Right lobe of liver (tissue), 4 donors: ENCODE measurements at regions not wholly inside any gene's neighbourhood (a gene's known extent, or its start where the extent isn't known, plus 50 kb on each side); places are given as distances from the start of the nearest gene placed in this dataset.

ENCODE experiments used
- POLR2A ChIP-seq: fragments of 450-650 bp; IDR thresholded peaks from one replicate; pipeline ENCODE4 v1.6.1; 2017; ENCODE audit warnings: antibody characterized with exemption, mild to moderate bottlenecking
- TF ChIP-seq, protein P1 (sequence below), 4 donors: fragments of 200-600 bp in 3 of 4; fragments of 450-650 bp in 1 of 4; IDR thresholded peaks; one replicate each; pipeline versions ENCODE4 v1.5.1 to v1.8.0; 2016 to 2022; ENCODE audit warnings: antibody characterized with exemption in 4 of 4, mild to moderate bottlenecking in 2 of 4
- donor health status: DM: no; HTN: no; CAD: no.
- donor health status: DM: no; HTN: no; CAD: no.
- donor health status: DM: no; HTN: yes; CAD: no.

DNA sequence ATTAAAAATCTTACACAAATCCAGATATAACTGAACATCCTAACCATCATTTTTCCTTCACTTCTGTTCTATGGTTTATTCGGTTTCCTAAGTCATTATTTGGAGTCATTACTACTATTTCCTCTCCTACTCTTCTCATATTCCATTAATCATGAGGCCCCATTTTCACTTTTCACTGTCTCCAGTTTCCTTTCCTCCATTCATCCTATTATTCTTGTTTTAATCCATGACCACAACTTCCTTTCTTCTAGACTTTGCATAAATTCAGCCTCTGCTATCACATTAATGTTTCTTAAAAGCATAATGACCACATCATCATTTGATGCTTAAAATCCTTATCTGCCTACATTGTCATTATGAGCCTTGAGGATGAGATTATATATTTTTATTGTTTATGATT lies 555.0 kb upstream of the NDST4 start:
- TF ChIP-seq, protein P1, sequence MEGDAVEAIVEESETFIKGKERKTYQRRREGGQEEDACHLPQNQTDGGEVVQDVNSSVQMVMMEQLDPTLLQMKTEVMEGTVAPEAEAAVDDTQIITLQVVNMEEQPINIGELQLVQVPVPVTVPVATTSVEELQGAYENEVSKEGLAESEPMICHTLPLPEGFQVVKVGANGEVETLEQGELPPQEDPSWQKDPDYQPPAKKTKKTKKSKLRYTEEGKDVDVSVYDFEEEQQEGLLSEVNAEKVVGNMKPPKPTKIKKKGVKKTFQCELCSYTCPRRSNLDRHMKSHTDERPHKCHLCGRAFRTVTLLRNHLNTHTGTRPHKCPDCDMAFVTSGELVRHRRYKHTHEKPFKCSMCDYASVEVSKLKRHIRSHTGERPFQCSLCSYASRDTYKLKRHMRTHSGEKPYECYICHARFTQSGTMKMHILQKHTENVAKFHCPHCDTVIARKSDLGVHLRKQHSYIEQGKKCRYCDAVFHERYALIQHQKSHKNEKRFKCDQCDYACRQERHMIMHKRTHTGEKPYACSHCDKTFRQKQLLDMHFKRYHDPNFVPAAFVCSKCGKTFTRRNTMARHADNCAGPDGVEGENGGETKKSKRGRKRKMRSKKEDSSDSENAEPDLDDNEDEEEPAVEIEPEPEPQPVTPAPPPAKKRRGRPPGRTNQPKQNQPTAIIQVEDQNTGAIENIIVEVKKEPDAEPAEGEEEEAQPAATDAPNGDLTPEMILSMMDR (IDR thresholded peaks at IDR 0.05): no peak
- no peak for TF ChIP-seq POLR2A
